GM12891 (cell line): ENCODE measurements at regions not wholly inside any gene's neighbourhood (a gene's known extent, or its start where the extent isn't known, plus 50 kb on each side); places are given as distances from the start of the nearest gene placed in this dataset.

Experiments used
- PAX5 ChIP-seq: IDR thresholded peaks from 2 replicates; pipeline ENCODE4 v1.6.1; 2011; ENCODE audit warnings: low read length, moderate library complexity, mild to moderate bottlenecking; ENCODE audit not compliant: insufficient read depth, severe bottlenecking
- POLR2A ChIP-seq: IDR thresholded peaks from 2 replicates; pipeline ENCODE4 v1.6.1; 2011; ENCODE audit warnings: low read depth, low read length, control low read depth
- POLR2AphosphoS5 ChIP-seq: IDR thresholded peaks from 2 replicates; pipeline ENCODE4 v1.6.1; 2011; ENCODE audit warnings: low read depth, low read length, control low read depth
- POU2F2 ChIP-seq: IDR thresholded peaks from 2 replicates; pipeline ENCODE4 v1.6.1; 2011; ENCODE audit warnings: low read depth, mild to moderate bottlenecking, control low read depth, low read length, moderate library complexity
- SPI1 ChIP-seq: IDR thresholded peaks from 2 replicates; pipeline ENCODE4 v1.6.1; 2011; ENCODE audit warnings: low read depth, low read length, control low read depth
- TAF1 ChIP-seq: IDR thresholded peaks from 2 replicates; pipeline ENCODE4 v1.6.1; 2011; ENCODE audit warnings: low read depth, low read length, control low read depth

GRCh38 chr1:149849111-149849946 is 50.0 kb upstream of the BOLA1 start:
- TF ChIP-seq POLR2A (no peak), POLR2AphosphoS5 (no peak), SPI1 (no peak), PAX5 (no peak), TAF1 (no peak), POU2F2 (no peak)
